ENCODE measurements at regions not wholly inside any gene's neighbourhood (a gene's known extent, or its start where the extent isn't known, plus 50 kb on each side); places are given as distances from the start of the nearest gene placed in this dataset.

DNA sequence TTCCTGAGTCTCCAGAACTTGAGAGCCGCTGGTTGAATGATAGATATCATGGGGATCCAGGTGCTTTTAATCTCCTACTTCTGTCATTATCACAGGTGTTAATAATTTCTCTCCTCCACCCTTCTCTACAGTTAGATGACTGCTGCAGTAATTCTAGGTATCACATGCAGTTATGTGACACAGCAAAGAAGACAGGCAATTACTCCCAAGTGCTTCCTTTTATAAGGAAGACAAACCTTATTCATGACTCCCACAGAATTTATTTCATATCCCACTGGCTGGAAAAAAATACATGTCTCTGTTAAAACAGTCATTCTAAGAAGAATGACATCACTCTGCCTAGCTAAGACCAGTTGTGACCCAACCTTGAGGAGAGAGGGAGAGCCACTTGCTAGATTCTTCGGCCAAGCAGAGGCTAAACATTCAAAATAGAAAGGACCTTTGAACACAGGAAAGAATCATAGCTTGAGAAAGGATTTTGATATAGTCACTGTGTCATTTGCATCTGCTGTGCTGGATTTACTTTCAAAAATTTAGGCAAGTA, 500.6 kb downstream of the SI start:
- no peak for DNase-seq (ENCODE audit: low read depth in 2 of 2)

DNA sequence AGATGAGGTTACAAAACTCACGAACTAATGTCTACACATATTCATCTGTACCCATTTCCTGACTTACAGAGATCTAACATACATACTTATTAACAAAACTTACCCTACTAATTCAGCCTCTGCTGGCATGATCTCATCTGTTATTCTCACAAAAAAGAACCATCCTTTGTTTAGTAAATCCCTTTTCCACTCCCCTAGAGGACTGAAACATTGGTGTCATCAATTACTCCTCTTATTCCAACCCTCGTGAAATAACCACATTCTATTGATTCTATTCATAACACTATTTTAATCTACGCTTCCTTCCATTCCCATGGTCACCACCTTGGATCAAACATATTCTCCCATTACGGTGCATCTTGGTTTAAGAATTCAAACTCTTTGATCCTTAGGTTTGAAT, 505.9 kb downstream of the SI start:
- DNase-seq (ENCODE audit: low read depth in 2 of 2), result no peak

DNA sequence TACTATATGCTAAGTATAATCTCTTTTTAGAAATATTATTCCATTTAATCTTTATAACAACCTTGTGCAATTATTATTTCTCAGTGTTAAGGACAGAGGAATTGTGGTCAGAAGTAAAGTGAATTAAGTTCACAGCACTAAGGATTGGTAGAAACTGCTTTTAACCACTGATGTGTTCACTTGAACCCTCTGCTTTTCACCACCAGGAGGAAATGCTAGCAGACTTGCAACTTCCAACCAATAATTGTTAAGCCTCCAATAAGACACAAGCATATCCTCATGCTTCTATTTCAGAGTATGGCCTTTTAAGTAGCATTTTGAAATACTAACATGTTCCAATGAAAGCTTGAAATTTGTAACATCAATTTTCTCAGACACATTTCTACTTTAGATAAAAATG, 527.4 kb downstream of the SI start:
- no peak for DNase-seq (ENCODE audit: low read depth in 2 of 2)

DNA sequence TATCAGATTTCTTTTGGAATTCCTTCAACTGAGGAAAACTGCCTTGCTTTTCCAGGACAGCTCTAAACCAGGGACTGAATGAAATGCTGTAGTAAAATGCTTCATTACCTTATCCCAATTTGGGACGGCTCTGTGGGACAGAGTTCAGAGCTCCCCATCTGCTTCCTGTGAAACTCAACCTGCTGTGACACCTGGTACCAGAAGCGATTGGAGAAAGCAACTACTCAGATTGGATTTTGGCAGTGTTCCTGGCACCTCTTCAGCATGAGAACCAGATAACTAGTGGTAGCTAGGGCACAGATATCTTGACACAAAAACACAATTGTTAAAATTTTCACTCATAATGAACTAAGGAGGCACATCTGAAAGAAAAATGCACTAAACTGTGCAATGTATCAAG, 539.1 kb downstream of the SI start:
- DNase-seq (ENCODE audit: low read depth in 2 of 2), result no peak

DNA sequence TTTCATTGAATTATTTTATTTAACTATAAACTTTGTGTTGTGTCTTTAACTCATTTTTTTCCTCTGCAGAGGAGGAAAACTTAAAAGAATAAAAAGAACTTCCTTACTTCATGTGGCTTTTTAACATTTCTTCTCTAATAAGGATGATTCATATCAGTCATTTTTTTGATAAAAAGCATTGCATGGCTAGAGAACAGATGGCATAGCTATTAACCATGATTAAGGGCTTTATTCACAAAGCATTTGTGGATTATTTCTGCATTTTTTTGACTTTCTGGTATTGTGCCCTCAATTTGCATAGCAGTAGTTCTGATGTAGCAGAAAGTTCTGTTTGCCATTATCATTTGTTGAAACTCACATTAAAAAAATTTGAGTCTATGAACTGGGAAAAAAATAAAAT, 540.8 kb downstream of the SI start:
- no peak for DNase-seq (ENCODE audit: low read depth in 2 of 2)

DNA sequence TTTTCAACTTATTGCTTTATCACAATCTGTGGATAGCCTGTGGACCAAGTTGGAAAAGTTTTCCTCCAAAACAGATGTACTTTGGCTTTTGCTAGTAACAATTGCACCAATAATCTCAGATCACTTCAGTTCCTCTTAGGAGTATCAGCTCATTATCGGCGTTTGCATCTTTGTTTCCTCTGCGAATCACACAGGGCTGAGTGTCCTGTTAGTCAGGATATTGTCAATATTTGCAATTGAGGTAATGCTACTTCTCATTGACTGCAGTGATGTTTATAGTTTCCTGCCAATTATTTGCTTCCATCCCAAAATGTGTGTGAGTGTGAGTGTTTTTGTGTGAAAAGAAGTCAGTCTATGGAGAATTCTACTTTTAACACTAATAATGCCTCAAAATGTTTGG, 545.0 kb downstream of the SI start:
- DNase-seq (ENCODE audit: low read depth in 2 of 2), result no peak

DNA sequence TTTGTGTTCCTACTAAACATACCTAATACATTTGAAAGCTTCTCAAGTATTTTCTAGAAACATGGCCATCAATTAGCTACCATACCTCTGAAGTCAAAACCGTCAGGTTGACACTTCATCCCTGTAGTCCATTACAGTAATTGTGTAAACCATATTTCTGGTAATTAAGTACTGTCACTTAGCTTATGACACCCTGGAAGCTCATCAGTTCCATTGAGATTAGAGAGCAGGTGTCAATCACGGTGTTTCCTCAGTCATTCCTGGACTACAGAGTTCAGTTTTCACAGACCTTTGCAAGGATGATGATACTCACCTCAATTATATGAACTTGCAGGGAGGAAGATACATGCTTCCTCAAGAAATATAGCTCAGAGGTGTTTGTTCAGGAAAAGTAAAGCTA, 552.0 kb downstream of the SI start:
- DNase-seq (ENCODE audit: low read depth in 2 of 2), result no peak

DNA sequence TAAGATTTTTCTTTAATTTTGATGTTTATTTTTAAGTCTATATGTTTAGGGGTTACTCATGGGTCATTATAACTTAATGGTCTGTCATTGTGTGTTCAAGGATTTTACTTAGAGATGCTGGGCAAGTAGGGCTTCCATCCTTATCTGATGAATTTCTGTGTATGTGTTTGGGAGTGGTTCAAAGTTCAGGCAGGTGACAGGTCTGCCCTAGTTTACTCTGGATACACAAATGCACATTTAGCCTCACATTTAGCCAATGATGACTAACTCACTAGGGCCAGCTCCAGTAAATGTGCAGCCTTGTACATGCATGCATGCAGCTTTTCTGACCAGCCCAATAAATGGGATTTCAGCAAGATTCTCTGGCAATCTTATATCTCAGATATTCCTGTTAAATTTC, 554.1 kb downstream of the SI start:
- no peak for DNase-seq (ENCODE audit: low read depth in 2 of 2)

DNA sequence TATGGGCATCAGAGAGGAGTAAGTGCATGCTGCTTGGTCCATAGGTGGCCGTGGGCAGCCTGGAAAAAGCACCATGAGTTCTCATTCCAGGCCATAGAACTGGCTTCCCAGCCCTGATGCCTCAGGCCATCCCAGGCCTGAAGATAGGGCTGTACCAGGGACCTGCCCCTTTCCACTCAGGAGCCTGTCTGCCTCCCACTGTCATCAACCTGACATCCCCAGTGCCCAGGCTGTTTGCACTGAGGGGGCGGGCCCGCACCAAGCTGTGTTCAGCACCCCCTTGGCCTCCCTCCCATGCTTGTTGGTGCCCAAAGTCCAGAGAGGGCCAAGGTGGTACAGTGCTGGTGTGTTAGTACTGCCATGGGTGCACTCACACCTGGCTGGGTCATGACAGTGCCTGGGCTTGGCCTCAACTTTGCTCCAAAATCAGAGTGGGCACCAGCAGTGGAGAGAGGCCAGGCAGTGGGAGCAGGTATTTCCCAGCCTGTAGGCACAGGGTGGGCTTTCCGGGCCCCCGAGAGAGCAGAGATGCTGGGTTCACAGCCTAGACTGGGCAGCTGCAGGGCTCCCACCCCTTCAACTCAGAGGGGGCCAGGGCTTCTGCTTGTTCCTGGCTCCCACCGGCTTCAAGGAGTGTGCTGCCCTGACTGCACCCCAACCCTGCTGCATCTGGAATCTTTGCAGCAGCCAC, 556.1 kb downstream of the SI start:
- DNase-seq (ENCODE audit: low read depth in 2 of 2), result no peak

DNA sequence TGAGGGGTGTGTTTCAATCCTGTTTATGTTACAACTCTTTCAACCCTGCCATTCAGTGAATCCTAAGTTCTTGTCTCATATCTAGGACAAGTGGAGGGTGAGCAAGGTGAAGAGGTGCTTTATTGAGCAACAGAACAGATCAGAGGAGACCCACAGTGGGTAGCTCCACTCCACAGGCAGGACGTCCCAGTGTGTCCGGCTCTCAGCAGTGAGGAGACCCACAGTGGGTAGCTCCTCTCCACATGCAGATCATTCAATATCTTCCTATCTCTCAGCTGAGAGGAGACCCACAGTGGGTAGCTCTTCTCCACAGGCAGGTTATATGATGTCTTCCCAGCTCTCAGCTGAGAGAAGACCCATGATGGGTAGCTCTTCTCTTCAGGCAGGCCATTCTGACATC, 556.7 kb downstream of the SI start:
- DNase-seq (ENCODE audit: low read depth in 2 of 2), result no peak

DNA sequence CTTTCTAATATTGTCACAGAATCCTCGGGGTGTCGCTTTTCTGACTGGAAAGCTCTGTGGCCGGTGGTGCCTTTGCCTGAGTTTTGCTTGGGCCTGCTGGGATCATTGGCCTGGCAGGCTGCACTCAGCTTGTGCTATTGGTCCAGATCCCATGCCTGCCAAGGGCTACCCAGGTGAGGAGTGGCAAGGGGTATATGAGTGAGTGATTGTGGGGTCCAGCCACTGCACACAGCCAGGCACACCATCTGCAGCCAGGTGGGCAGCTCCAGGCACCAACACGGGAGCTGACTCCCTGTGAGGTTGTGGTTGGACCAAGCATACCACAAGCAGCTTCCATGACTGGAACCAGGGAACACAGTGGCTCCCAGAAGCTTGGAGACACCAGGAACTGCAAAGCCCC, 557.2 kb downstream of the SI start:
- no peak for DNase-seq (ENCODE audit: low read depth in 2 of 2)

DNA sequence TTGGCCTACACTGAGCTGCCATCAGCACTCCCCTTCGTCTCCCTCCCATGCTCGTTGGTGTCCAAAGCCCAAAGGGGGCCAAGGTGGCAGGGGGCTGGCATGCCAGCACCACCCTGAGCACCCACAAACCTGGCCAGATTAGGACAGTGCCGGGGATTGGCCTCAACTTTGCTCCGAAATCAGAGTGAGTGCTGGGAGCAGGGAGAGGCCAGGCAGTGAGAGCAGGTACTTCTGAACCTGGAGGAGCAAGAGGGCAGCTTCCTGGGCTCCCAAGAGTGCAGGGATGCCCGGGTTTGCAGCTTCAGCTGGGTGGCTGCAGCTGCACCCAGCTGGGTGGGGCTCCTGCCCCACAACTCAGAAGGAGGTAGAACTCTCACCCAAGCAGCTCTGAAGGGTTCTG, 563.0 kb downstream of the SI start:
- DNase-seq (ENCODE audit: low read depth in 2 of 2), result no peak

DNA sequence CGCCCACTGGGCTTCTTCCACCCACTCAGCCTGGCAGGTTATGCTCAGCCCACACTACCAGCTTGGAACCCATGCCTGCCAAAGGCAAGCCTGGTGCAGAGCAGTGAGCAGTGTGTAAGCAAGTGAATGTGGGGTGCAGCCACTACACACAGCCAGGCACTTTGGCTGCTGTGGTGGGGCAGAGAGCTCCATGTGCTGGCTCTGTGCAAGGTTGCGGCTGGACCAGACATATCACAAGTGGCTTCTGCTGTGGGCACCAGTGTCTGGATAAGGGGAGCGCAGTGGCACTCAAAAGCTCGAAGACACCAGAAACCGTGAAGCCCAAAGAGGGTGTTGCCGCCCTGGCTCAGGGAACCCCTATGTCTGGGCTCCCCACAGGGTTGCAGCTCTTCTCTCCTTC, 563.7 kb downstream of the SI start:
- DNase-seq (ENCODE audit: low read depth in 2 of 2), result no peak

DNA sequence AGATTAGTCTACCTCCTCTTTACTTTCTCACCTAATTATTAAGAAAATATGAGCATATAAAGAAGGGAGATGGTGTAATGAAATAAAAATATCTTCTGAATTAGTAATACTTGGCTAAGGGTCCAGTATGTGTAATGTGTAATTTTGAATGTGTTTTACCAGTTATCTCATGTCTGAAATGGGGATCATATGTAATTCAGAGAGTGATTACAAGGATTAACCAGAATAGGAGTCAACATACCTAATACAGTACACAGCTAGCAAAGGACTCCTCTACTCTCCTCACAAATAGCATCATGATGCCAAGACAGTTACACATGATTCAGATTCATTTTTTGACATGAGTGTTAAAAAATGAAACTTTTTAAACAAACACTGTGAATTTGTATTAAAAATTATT, 570.4 kb downstream of the SI start:
- DNase-seq (ENCODE audit: low read depth in 2 of 2), result no peak

DNA sequence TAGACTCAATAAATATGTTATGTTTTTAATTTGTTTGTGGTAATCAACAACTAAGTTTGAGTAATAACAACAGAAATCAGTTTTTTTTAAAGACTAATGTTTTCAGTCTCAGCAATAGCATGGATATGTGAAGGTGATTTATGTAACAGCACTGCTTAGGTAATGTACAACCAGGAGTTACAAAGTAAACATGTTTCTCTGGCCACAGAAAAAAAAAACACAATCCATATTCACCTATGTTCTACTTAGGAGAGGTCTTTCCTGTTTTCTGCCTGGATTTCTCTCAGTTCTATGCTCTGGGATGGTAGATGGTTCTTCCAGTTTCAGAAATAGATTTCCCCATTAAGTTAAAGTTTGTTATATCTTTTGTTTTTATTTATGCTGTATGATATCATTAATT, 579.4 kb downstream of the SI start:
- no peak for DNase-seq (ENCODE audit: low read depth in 2 of 2)

DNA sequence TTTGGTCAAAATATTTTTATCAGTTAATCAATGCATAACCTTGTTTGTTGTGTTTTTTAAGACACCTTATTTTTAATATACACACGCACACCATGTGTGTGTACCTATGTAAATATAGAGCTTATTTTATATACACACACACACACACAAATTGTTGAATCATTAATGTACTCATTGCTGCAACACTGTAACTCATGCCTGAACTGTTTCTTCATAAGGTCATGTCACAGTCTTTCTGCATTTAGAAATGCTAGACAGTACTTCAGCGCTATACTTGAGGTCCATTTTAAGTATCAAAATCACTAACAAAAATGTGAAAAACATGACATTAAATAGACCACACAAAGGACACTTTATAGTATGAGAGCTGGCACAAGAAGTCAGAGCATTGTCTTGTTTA, 589.4 kb downstream of the SI start:
- DNase-seq (ENCODE audit: low read depth in 2 of 2), result no peak

DNA sequence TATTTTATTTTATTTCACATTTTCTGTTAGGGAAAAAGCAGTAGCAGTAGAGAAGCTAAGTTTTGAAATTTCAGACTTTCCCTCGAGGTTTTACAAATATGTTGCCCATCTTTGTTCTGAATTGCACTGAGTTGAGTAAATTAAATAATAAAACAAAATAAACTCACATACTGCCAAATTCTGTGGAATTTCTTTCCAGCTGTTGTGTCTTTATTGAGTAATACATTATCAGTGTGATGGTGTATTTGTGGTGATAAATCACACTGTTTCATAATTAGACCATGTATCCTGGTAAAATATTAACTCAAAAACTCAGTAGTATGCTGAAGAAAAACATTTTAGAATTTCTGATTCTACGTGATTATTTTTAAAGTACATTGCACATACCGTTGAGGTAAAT, 592.1 kb downstream of the SI start:
- no peak for DNase-seq (ENCODE audit: low read depth in 2 of 2)

DNA sequence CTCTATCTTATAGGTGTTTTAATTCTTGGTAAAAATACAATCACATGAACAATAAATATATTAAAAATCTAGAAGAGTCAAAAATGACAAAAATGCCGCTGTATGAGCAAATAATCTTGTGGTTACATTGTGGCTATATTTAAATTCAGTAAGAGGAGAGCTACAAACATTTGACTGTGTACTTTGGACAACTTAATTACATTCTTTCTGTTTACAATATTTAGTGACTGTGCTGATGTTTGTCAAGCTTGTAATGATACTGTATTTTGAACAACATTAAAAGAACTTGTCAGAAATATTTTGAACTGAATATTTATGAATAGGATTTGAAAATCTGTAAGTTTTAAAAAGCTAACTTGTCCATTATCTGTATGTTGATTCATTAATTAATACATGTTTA, 598.3 kb downstream of the SI start:
- no peak for DNase-seq (ENCODE audit: low read depth in 2 of 2)

DNA sequence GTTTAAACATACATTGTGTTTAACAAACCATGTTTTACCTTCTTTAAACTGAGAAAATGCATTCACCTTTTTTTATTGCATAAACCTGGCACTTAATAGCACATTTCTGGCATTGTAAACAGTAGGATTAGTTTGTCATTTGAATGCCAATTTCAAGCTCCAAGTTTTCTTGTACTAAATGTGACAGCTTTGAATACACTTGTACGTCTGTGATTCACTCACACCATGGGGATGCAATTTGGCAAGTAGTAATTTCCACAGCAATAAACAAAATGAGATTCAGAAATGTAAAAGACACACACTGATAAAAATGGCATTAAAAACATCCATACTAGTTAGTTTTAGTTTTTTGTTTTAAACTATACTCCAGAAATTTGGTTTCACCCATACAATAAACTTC, 598.9 kb downstream of the SI start:
- no peak for DNase-seq (ENCODE audit: low read depth in 2 of 2)

DNA sequence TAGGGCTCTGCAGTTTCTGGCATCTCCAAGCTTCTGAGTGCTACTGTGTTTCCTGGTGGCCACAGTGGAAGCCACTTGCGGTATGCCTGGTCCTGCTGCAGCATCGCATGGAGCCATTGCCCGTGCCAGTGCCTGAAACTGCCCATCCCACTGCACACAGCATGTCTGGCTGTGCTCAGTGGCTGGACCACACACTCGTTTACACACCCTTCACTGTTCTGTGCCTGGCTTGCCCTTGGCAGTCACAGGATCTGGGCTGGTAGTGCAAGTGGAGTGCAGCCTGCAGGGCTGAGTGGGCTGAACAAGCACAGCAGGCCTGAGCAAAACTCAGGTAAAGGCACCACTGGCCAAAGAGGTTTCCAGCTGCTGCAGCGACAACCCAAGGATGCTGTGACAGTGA, 600.0 kb downstream of the SI start:
- DNase-seq (ENCODE audit: low read depth in 2 of 2), result no peak

DNA sequence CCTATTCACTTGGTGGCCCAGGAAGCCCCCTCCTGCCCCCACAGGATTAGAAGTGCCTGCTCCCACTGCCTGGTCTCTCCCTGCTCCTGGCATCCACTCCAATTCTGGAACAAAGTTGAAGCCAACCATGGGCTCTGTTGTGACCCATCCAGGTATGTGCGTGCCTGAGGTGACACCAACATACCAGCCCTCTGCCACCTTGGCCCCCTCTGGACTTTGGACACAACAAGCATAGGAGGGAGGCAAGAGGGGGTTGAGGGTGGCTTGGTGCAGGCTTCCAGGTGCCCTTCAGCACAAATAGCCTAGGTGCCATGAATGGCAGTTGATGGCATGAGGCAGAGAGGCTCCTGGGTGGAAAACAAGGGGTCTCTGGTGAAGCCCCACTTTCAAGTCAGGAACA, 600.9 kb downstream of the SI start:
- no peak for DNase-seq (ENCODE audit: low read depth in 2 of 2)

DNA sequence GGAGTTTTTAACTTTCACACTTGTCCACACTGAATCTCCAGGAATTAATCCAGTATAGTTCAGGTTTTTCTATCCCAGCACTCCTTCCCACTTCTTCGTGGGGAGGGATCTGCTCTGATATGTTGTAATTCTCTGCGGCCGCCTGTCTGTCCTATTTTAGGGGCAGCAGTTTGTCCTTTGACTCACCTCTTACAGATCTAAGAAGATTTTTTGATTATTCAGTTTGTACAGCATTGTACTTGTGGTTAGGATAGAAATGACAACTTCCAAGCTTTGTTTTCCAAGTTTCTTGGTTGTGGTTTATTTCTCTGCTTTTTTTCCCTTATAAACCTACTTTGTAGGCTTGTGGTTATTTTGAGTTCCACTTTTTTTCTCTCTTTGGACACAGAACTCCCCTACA, 601.7 kb downstream of the SI start:
- DNase-seq (ENCODE audit: low read depth in 2 of 2), result no peak

DNA sequence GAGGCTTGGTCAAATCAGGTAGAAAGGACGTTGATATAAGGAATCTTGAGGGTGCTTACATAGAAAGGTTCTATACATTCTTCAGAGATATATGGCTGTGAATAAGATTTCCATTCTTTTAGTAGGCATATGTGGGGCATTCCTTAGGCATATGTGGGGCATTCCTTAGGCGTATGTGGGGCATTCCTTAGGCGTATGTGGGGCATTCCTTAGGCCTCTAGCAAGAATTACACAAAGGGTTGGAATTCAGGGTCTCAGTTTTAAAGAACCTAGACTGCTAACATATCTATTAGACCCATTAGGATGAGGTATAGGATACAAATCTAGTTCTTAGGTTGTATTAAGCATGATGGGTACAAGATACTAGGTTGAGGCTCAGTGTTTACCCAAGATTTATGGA, 607.8 kb downstream of the SI start:
- DNase-seq (ENCODE audit: low read depth in 2 of 2), result no peak

DNA sequence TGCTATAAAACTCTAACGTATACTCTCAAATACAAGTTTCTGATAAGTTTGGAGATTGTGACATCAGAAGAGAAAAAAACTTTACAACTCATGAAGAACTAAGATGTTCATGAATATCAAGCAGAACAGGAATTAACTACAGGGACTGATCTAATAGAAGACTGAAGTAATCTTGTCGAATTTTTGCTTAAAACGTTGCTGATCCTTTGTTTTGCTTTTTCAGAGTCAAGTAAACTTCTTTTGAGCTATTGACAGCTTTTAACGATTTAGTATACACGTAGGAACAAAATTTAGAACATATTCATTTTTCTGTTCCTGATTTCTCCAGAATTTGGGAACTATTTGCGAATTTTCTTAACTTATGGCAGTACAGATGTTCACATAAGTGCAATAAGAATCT, 610.2 kb downstream of the SI start:
- DNase-seq (ENCODE audit: low read depth in 2 of 2), result no peak
